Activated CD8-positive, alpha-beta memory T cell treated with anti-CD3 and anti-CD28 coated beads, Interleukin-2, amount 10 ng/mL, durations not matched to agents 7 days and 5 days (primary cell): ENCODE measurements at regions not wholly inside any gene's neighbourhood (a gene's known extent, or its start where the extent isn't known, plus 50 kb on each side); places are given as distances from the start of the nearest gene placed in this dataset.
"Not testable (repeated sequence)": the region's sequence is repeated elsewhere in the genome, so short reads cannot be mapped to it uniquely, and the experiment has no call there.

ENCODE experiments used
- ATAC-seq: fragments of 150-1000 bp; cut with Tn5 transposase; one replicate; pipeline ENCODE4 v1.10.0; 2021; ENCODE audit warnings: moderate library complexity
- CTCF ChIA-PET: fragments of 350-600 bp; sonication (Branson Sonifier 250); formaldehyde crosslinking; loops from one replicate; lab custom pipeline; 2021; ENCODE audit warnings: antibody characterized with exemption; lab: Charles Lee
- DNase-seq: peaks from one replicate; pipeline ENCODE4 v3.0.0-alpha.2; 2020
- H3K27ac Mint-ChIP-seq: one replicate; pipeline ENCODE4 v1.8.0; 2021; ENCODE audit warnings: mild to moderate bottlenecking, mixed read lengths
- H3K27me3 Mint-ChIP-seq: one replicate; pipeline ENCODE4 v1.8.0; 2021; ENCODE audit warnings: mixed read lengths
- H3K36me3 Mint-ChIP-seq: one replicate; pipeline ENCODE4 v1.8.0; 2021; ENCODE audit warnings: mild to moderate bottlenecking, mixed read lengths
- H3K4me1 Mint-ChIP-seq: one replicate; pipeline ENCODE4 v1.8.0; 2021; ENCODE audit warnings: mixed read lengths
- H3K4me3 Mint-ChIP-seq: one replicate; pipeline ENCODE4 v1.8.0; 2021; ENCODE audit warnings: mild to moderate bottlenecking, moderate library complexity, mixed read lengths
- H3K9me3 Mint-ChIP-seq: one replicate; pipeline ENCODE4 v1.8.0; 2022; ENCODE audit warnings: low read depth, mixed read lengths

- Mint-ChIP-seq H3K4me3 (no peak overlapping the region), H3K36me3 (no peaks in the 10 kb centered on the region), H3K27me3 (no peaks in the 10 kb centered on the region), H3K9me3 (no peaks in the 10 kb centered on the region), H3K4me1 (no peaks in the 10 kb centered on the region), H3K27ac (no peak overlapping the region)
- CTCF ChIA-PET, result no interaction called here
- no peak for ATAC-seq
- DNase-seq, result no peak
These were observed 144.6 kb downstream of the AKAIN1 start for GRCh38 chr18:5052491-5052890.

GRCh38 chr18:5051207-5051606 lies 145.8 kb downstream of the AKAIN1 start:
- H3K36me3 Mint-ChIP-seq, result no peaks in the 10 kb centered on the region
- H3K27ac Mint-ChIP-seq, result no peak overlapping the region
- H3K4me1 Mint-ChIP-seq, result no peaks in the 10 kb centered on the region
- no peaks in the 10 kb centered on the region for H3K9me3 Mint-ChIP-seq
- CTCF ChIA-PET, result no interaction called here
- no peak overlapping the region for H3K4me3 Mint-ChIP-seq
- H3K27me3 Mint-ChIP-seq, result no peaks in the 10 kb centered on the region
- no peak for ATAC-seq
- DNase-seq, result no peak

DNA sequence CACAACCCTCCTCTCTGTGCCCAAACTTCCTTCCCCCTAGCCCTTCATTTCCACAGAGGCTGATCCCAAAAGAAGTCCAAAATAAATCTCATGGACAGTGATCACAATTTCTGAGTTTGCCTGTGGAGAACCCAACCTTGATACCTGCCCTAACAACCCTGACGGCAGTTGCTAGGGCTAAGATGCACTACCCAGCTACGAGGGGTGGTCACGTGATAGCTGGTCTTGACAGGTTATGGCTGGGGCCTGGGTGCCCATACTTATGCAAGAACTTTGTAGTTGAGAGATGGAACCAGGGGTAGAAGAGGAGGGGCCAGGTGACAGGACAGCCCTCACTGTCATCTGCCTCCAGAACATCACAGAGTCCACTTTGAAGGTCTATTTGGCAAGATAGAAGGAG lies 147.9 kb downstream of the AKAIN1 start:
- Mint-ChIP-seq H3K27me3 (no peaks in the 10 kb centered on the region), H3K36me3 (no peaks in the 10 kb centered on the region), H3K27ac (no peak overlapping the region), H3K4me3 (no peak overlapping the region), H3K4me1 (no peaks in the 10 kb centered on the region), H3K9me3 (no peaks in the 10 kb centered on the region)
- CTCF ChIA-PET, result interaction anchor here (1.4 kb wide), 1 partner anchor 8 kb away, joined by 7 read pairs; no protein-coding TSS in a partner anchor
- DNase-seq (no peak), ATAC-seq (no peak)

GRCh38 chr18:5040476-5040875 lies 156.6 kb downstream of the AKAIN1 start:
- Mint-ChIP-seq H3K9me3 (no peaks in the 10 kb centered on the region), H3K36me3 (no peaks in the 10 kb centered on the region), H3K4me1 (no peaks in the 10 kb centered on the region), H3K27me3 (no peaks in the 10 kb centered on the region), H3K27ac (no peak overlapping the region), H3K4me3 (no peak overlapping the region)
- CTCF ChIA-PET, result no interaction called here
- DNase-seq, result no peak
- ATAC-seq, result no peak

DNA sequence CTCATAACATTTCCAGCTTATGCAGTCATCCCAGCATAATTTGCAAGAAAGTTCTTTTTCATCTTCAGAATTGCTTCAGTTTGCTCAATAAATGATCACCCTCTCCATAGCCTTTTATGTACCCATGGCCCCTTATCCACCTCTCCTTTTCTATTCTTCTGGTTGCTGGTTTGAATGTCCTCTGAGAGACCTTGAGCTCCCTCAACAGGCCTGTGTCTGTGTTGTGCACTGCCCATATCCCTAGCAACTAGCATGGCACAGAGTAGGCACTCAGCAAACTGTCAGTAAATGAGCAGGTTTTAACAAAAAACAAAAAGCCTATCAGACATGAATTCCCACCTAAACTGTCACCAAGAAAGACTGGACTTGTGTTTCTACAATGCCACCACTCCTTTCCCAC lies 160.5 kb downstream of the AKAIN1 start:
- Mint-ChIP-seq H3K36me3 (no peaks in the 10 kb centered on the region), H3K9me3 (peaks cover 4% of the 10 kb centered on the region), H3K27ac (no peak overlapping the region), H3K27me3 (no peaks in the 10 kb centered on the region), H3K4me1 (no peaks in the 10 kb centered on the region), H3K4me3 (no peak overlapping the region)
- no peak for ATAC-seq
- CTCF ChIA-PET, result no interaction called here
- no peak for DNase-seq

DNA sequence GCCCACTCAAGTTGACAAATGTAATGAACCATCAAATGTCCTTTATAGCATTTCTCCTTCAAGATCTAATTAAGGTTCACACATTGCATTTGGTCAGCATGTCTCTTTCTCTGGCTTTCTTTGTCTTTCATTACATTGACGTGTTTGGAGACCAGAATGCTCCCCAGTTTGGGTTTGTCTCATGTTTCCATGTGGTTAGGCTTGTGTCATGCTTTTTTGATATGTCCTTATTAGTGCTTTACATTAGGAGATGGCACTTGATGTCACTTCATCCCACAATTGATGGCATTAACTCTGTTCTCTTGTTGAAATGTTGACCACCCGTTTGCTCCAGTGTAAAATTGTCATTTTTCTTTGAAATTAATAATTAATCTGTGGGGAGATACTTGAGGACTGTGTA lies 165.8 kb downstream of the AKAIN1 start:
- H3K27me3 Mint-ChIP-seq, result no peaks in the 10 kb centered on the region
- H3K9me3 Mint-ChIP-seq, result peaks cover 8% of the 10 kb centered on the region
- no peaks in the 10 kb centered on the region for H3K36me3 Mint-ChIP-seq
- DNase-seq, result no peak
- no peaks in the 10 kb centered on the region for H3K4me1 Mint-ChIP-seq
- no peak overlapping the region for H3K27ac Mint-ChIP-seq
- CTCF ChIA-PET, result no interaction called here
- ATAC-seq, result no peak
- H3K4me3 Mint-ChIP-seq, result no peak overlapping the region

- ATAC-seq (no peak), DNase-seq (no peak)
- Mint-ChIP-seq H3K36me3 (no peaks in the 10 kb centered on the region), H3K27me3 (no peaks in the 10 kb centered on the region), H3K27ac (no peak overlapping the region), H3K4me3 (no peak overlapping the region), H3K4me1 (no peaks in the 10 kb centered on the region), H3K9me3 (peaks cover 8% of the 10 kb centered on the region)
- CTCF ChIA-PET, result no interaction called here
These were observed 166.4 kb downstream of the AKAIN1 start for GRCh38 chr18:5030636-5031035.

DNA sequence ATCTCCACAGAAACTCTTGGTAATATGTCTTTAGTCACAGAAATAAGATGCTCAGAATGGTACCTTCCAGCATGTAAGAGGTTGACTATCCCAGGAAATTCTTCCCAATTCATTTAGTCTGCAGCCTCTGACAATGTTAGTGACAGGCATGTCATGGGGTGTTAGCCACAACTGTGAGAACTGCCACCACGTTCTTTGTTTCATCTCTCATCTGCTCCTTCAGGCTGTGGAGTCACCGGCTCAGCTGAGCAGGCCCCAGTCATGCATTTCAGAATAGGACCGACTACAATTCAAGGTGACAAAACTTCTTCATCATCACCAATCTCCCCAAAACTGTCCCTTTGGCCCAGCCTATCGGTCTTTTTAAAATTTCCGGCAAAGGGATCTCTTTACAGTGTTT lies 167.5 kb downstream of the AKAIN1 start:
- DNase-seq (no peak), ATAC-seq (no peak)
- CTCF ChIA-PET, result interaction anchor here (0.6 kb wide), 1 partner anchor 1259 kb away, joined by 3 read pairs; no protein-coding TSS in a partner anchor
- Mint-ChIP-seq H3K27me3 (no peaks in the 10 kb centered on the region), H3K36me3 (no peaks in the 10 kb centered on the region), H3K4me1 (no peaks in the 10 kb centered on the region), H3K27ac (no peak overlapping the region), H3K9me3 (peaks cover 8% of the 10 kb centered on the region), H3K4me3 (no peak overlapping the region)

DNA sequence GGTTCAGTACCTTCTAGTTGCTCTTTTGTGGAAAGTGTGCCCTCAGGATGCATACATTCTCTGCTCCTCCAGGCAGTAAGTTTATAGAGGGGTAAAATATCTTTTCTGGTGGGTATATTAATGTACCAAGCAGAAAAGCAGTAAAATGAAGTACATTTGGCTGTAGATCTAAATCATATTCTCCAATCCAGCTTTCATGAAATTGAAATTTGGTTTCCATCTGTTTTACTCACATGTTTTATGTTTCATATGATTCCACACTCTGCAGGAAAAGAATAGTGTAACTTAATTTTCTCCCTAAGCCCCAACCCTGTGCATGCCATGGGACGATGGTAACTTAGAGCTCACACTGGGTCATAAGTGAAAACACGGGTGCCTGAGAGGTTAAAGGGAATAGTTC lies 172.3 kb downstream of the AKAIN1 start:
- no peak for DNase-seq
- no peaks in the 10 kb centered on the region for H3K27me3 Mint-ChIP-seq
- no peak overlapping the region for H3K4me3 Mint-ChIP-seq
- peaks cover 3% of the 10 kb centered on the region for H3K9me3 Mint-ChIP-seq
- CTCF ChIA-PET, result no interaction called here
- no peaks in the 10 kb centered on the region for H3K4me1 Mint-ChIP-seq
- ATAC-seq, result no peak
- no peaks in the 10 kb centered on the region for H3K36me3 Mint-ChIP-seq
- H3K27ac Mint-ChIP-seq, result no peak overlapping the region

DNA sequence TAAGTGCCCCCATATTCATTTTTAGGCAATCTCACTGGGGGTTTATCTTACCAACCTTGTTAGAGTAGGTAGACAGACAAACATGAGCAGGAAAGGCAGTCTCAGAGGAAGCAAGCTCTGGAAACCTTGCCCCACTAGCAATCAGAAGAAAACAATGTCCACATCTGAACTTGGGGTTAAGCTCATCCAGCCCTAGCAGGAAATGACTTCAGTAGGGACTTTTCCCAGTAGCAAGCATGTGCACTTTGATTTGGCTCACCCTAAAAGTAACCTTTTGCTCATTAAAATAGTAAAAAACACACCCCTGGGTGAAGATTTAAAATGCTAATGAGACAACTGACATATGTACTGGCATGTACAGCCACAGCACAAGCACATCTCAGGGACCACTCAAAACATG lies 175.5 kb downstream of the AKAIN1 start:
- ATAC-seq (no peak), DNase-seq (no peak)
- no peaks in the 10 kb centered on the region for H3K27me3 Mint-ChIP-seq
- no peak overlapping the region for H3K4me3 Mint-ChIP-seq
- H3K27ac Mint-ChIP-seq, result no peak overlapping the region
- H3K9me3 Mint-ChIP-seq, result no peaks in the 10 kb centered on the region
- CTCF ChIA-PET, result interaction anchor here (0.6 kb wide), 1 partner anchor 402 kb away, joined by 4 read pairs; no protein-coding TSS in a partner anchor
- H3K4me1 Mint-ChIP-seq, result no peaks in the 10 kb centered on the region
- H3K36me3 Mint-ChIP-seq, result no peaks in the 10 kb centered on the region

DNA sequence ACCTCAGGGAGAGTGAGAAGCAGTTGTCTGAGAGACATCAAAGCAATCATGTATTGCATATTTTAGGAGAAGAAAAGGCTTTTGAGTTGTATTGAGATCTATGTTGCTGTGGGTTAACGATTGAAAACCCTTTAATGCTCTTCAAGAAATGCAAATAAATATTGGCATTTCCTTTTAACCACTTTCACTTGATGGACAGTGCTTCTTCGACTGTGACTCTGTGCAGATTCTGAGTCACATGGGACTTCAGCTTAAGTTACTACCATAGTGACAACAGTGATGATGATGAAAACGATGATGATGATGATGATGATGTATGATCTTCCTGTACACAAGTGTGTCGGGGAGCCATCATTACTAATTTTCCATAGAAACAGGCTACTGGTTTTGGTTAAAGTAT lies 181.8 kb downstream of the AKAIN1 start:
- no peak for ATAC-seq
- H3K27me3 Mint-ChIP-seq, result no peaks in the 10 kb centered on the region
- CTCF ChIA-PET, result interaction anchor here (1.2 kb wide), 1 partner anchor 8 kb away, joined by 5 read pairs; no protein-coding TSS in a partner anchor
- H3K4me1 Mint-ChIP-seq, result no peaks in the 10 kb centered on the region
- H3K4me3 Mint-ChIP-seq, result no peak overlapping the region
- H3K36me3 Mint-ChIP-seq, result no peaks in the 10 kb centered on the region
- H3K27ac Mint-ChIP-seq, result no peak overlapping the region
- H3K9me3 Mint-ChIP-seq, result peaks cover 2% of the 10 kb centered on the region
- DNase-seq, result no peak

- H3K27me3 Mint-ChIP-seq, ATAC-seq, H3K27ac Mint-ChIP-seq, DNase-seq, H3K9me3 Mint-ChIP-seq, CTCF ChIA-PET, H3K4me1 Mint-ChIP-seq, H3K4me3 Mint-ChIP-seq, H3K36me3 Mint-ChIP-seq: not testable (repeated sequence)
These were observed 192.8 kb downstream of the AKAIN1 start for GRCh38 chr18:5004031-5004820.

- Mint-ChIP-seq H3K27ac (no peak overlapping the region), H3K4me3 (no peak overlapping the region), H3K36me3 (no peaks in the 10 kb centered on the region), H3K4me1 (no peaks in the 10 kb centered on the region), H3K27me3 (no peaks in the 10 kb centered on the region), H3K9me3 (peaks cover 5% of the 10 kb centered on the region)
- DNase-seq (no peak), ATAC-seq (no peak)
- CTCF ChIA-PET, result no interaction called here
These were observed 202.3 kb downstream of the AKAIN1 start for GRCh38 chr18:4994710-4995109.
